ENCODE measurements at regions not wholly inside any gene's neighbourhood (a gene's known extent, or its start where the extent isn't known, plus 50 kb on each side); places are given as distances from the start of the nearest gene placed in this dataset.
"Not testable (repeated sequence)": the region's sequence is repeated elsewhere in the genome, so short reads cannot be mapped to it uniquely, and the experiment has no call there.

- not testable (repeated sequence) for TF ChIP-seq MYC (IDR thresholded peaks at IDR 0.05; ENCODE audit: low read depth, low read length); CTCF (IDR thresholded peaks at IDR 0.05; ENCODE audit: extremely low read depth in 1 of 2, insufficient read depth in 1 of 2, low read depth in 1 of 2, low read length in 2 of 2); POLR2A (IDR thresholded peaks at IDR 0.05; ENCODE audit: low read depth, low read length); EZH2 (IDR thresholded peaks at IDR 0.05; ENCODE audit: borderline replicate concordance, low read depth, low read length, severe bottlenecking); POLR2AphosphoS5 (IDR thresholded peaks at IDR 0.05; ENCODE audit: insufficient read depth, low read depth, low read length); GATA2 (IDR thresholded peaks at IDR 0.05; ENCODE audit: insufficient read depth, insufficient read length, low read depth, low read length)
These were observed 248.4 kb downstream of the TMEM121 start for GRCh38 chr14:105774585-105775348.

Data from endothelial cell of umbilical vein (primary cell).